ENCODE measurements at regions not wholly inside any gene's neighbourhood (a gene's known extent, or its start where the extent isn't known, plus 50 kb on each side); places are given as distances from the start of the nearest gene placed in this dataset.

DNA sequence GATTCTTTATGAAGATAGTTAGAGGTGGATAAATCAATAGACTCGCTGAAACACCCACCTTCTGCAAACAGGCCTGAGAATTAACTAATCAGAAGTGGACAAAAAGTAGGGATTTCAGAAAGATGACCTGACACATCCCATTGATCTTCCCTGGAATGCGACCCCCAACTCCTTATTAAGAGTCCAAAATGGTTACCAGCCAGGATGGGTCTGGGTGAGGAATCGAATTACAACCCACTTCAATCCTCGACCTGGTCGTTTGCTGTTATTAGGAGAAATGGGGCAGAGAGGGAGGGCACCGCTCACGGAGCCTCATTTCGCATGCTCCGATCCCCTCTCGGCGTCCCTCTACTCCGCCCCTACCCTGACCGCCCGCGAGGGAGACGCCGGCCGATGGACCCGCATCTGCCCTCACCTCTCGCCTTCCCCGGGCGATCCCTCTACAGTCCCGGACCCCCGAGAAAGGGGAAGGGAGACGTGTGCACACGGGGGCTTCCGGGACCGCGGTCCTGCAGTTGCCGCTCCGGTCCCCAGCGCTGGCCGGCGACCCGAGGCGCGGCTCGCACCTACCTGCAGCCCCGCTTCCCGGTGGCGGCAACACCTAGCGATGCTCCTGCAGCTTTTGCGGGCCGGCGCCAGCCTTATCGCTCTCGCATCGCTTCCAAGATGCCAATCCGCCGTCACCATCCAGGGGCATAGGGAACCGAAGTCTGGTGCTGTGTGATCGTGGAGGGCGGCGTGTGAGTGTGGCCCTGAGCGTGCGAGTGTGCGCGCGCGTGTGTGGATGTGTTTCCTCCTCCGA is 69.3 kb upstream of the USP15 start:
- no peak for TF ChIP-seq CTCF (IDR thresholded peaks at IDR 0.05; ENCODE audit: insufficient read depth, low read length, poor library complexity, severe bottlenecking)
- TF ChIP-seq EZH2phosphoT487 (conservative IDR thresholded peaks at IDR 0.05; ENCODE audit: low read length) = no peak
